Transverse colon (tissue), 4 donors: ENCODE measurements at regions not wholly inside any gene's neighbourhood (a gene's known extent, or its start where the extent isn't known, plus 50 kb on each side); places are given as distances from the start of the nearest gene placed in this dataset.

Source experiments
- DNase-seq: peaks from one replicate; pipeline ENCODE4 v3.0.0-alpha.2; 2019
- H3K27ac ChIP-seq, 4 donors: fragments of 200-600 bp; sonication (generic); 2 replicates each; pipeline ENCODE4 v1.5.1; 2016 to 2018; ENCODE audit warnings: inconsistent platforms in 4 of 4
- H3K27me3 ChIP-seq: fragments of 200-600 bp; sonication (generic); 2 replicates; pipeline ENCODE4 v1.5.1; 2017; ENCODE audit warnings: inconsistent platforms
- H3K36me3 ChIP-seq, 4 donors: fragments of 200-600 bp; sonication (generic); 2 replicates each; pipeline ENCODE4 v1.5.1; 2017 to 2019; ENCODE audit warnings: inconsistent platforms in 4 of 4
- H3K4me1 ChIP-seq, 4 donors: fragments of 200-600 bp; sonication (generic); 2 replicates each; pipeline ENCODE4 v1.5.1; 2017 to 2020; ENCODE audit warnings: inconsistent platforms in 4 of 4
- H3K4me3 ChIP-seq, 4 donors: fragments of 200-600 bp; sonication (generic); 1 replicate in 1 of 4; 2 replicates in 3 of 4; pipeline versions ENCODE4 v1.5.1 to v1.6.1; 2017 to 2019; ENCODE audit warnings: inconsistent platforms in 4 of 4
- H3K9me3 ChIP-seq, 2 donors: fragments of 200-600 bp; sonication (generic); 2 replicates each; pipeline ENCODE4 v1.5.1; 2017 to 2019; ENCODE audit warnings: inconsistent platforms in 2 of 2
- EP300 ChIP-seq: sonication (generic); formaldehyde crosslinking; IDR thresholded peaks from one replicate; pipeline ENCODE4 v1.6.1; 2017; ENCODE audit warnings: antibody characterized with exemption, low read depth
- POLR2A ChIP-seq: fragments of 450-650 bp; IDR thresholded peaks from one replicate; pipeline ENCODE4 v1.6.1; 2016; ENCODE audit warnings: antibody characterized with exemption, mild to moderate bottlenecking, moderate library complexity
- POLR2AphosphoS5 ChIP-seq, 3 donors: sonication (generic); formaldehyde crosslinking; IDR thresholded peaks; one replicate each; pipeline ENCODE4 v1.6.1; 2016; ENCODE audit warnings: antibody characterized with exemption in 3 of 3
- WGBS, 2 donors: methylation state at CpG; one replicate each; pipeline ENCODE4 v1.1.5; 2018; ENCODE audit warnings: low coverage in 1 of 2; 5-methylcytosine and 5-hydroxymethylcytosine counted together
- in situ Hi-C, 4 donors: fragments of 200-750 bp; cut with MboI; loops; one replicate each; pipeline versions ENCODE4 v1.15.0 to v1.15.1; 2017; ENCODE audit warnings: low sequenced_read_pairs in 3 of 4, low pct_ligation_motif_present in 1 of 4, low pct_unique_long_range_greater_than_20kb in 1 of 4
- intact Hi-C: fragments of 100-400 bp; cut with DNase I; formaldehyde crosslinking; loops from one replicate; pipeline ENCODE4 v1.15.1; 2023; ENCODE audit warnings: low total_unique reads
- TF ChIP-seq, protein P1 (sequence below), 5 experiments: fragments of 200-600 bp in 3 of 5; fragments of 450-650 bp in 2 of 5; sonication (generic) in 3 of 5; IDR thresholded peaks; 1 replicate in 2 of 5; 2 replicates in 3 of 5; pipeline ENCODE4 v1.5.1; 2016 to 2017; ENCODE audit warnings: antibody characterized with exemption in 5 of 5, inconsistent platforms in 3 of 5, mild to moderate bottlenecking in 2 of 5, moderate library complexity in 1 of 5

- DNase-seq = no peak
- H3K9me3 ChIP-seq = no peaks in the 10 kb centered on the region
- peaks cover 13% of the 10 kb centered on the region for H3K27me3 ChIP-seq
- WGBS, 2 donors = 20 to 62% methylated on average over 2 to 4 of the region's 4 CpGs
- no peaks in the 10 kb centered on the region for H3K36me3 ChIP-seq
- intact Hi-C loops (no loop called here), in situ Hi-C loops (no loop called here)
- no peak for TF ChIP-seq EP300
- TF ChIP-seq, protein P1, sequence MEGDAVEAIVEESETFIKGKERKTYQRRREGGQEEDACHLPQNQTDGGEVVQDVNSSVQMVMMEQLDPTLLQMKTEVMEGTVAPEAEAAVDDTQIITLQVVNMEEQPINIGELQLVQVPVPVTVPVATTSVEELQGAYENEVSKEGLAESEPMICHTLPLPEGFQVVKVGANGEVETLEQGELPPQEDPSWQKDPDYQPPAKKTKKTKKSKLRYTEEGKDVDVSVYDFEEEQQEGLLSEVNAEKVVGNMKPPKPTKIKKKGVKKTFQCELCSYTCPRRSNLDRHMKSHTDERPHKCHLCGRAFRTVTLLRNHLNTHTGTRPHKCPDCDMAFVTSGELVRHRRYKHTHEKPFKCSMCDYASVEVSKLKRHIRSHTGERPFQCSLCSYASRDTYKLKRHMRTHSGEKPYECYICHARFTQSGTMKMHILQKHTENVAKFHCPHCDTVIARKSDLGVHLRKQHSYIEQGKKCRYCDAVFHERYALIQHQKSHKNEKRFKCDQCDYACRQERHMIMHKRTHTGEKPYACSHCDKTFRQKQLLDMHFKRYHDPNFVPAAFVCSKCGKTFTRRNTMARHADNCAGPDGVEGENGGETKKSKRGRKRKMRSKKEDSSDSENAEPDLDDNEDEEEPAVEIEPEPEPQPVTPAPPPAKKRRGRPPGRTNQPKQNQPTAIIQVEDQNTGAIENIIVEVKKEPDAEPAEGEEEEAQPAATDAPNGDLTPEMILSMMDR (IDR thresholded peaks at IDR 0.05) = no peak
- H3K27ac ChIP-seq = no peak overlapping the region
- H3K4me3 ChIP-seq = no peak overlapping the region
- no peaks in the 10 kb centered on the region for H3K4me1 ChIP-seq
Observed at GRCh38 chr9:135321580-135321979, 158.0 kb upstream of the PPP1R26 start.

GRCh38 chr9:135324329-135324728 lies 155.3 kb upstream of the PPP1R26 start:
- WGBS, 2 donors = 70 to 84% methylated on average over 3 to 5 of the region's 6 CpGs
- Histone ChIP-seq H3K36me3 (no peaks in the 10 kb centered on the region), H3K9me3 (no peaks in the 10 kb centered on the region), H3K27me3 (peaks cover 21% of the 10 kb centered on the region), H3K27ac (no peak overlapping the region), H3K4me3 (no peak overlapping the region), H3K4me1 (no peaks in the 10 kb centered on the region)
- no peak for DNase-seq
- TF ChIP-seq EP300 = no peak
- TF ChIP-seq POLR2AphosphoS5 (IDR thresholded peaks at IDR 0.05) = no peak
- TF ChIP-seq POLR2A = no peak
- TF ChIP-seq, protein P1 (IDR thresholded peaks at IDR 0.05) = no peak
- in situ Hi-C loops (no loop called here), intact Hi-C loops (no loop called here)

GRCh38 chr9:135326141-135326540 lies 153.4 kb upstream of the PPP1R26 start:
- H3K27ac ChIP-seq = no peak overlapping the region
- 57% methylated on average over 4 of the region's 7 CpGs; no CpG with 5 or more reads in 1 of the 2 donors for WGBS, 2 donors

GRCh38 chr9:135326633-135327152 lies 152.9 kb upstream of the PPP1R26 start:
- WGBS, 2 donors = 86% methylated on average over 10 of the region's 11 CpGs; no CpG with 5 or more reads in 1 of the 2 donors
- Histone ChIP-seq H3K36me3 (no peaks in the 10 kb centered on the region), H3K27me3 (peaks cover 24% of the 10 kb centered on the region), H3K9me3 (no peaks in the 10 kb centered on the region), H3K4me3 (no peak overlapping the region), H3K4me1 (no peaks in the 10 kb centered on the region), H3K27ac (no peak overlapping the region)
- intact Hi-C loops (no loop called here), in situ Hi-C loops (loop anchor here in 1 of 4 donors (25.0 kb wide), 1 partner anchor 239 kb away; the partner anchor contains the start of gene OLFM1)
- TF ChIP-seq EP300 (no peak), POLR2AphosphoS5 (IDR thresholded peaks at IDR 0.05) (no peak), POLR2A (no peak)
- TF ChIP-seq, protein P1 (IDR thresholded peaks at IDR 0.05) = no peak
- no peak for DNase-seq

More at GRCh38 chr9:135326141-135326540, 153.4 kb upstream of the PPP1R26 start:
- no peak for DNase-seq
- no peaks in the 10 kb centered on the region for H3K9me3 ChIP-seq
- TF ChIP-seq, protein P1 (IDR thresholded peaks at IDR 0.05) = no peak
- TF ChIP-seq EP300 (no peak), POLR2AphosphoS5 (IDR thresholded peaks at IDR 0.05) (no peak), POLR2A (no peak)
- peaks cover 24% of the 10 kb centered on the region for H3K27me3 ChIP-seq
- H3K36me3 ChIP-seq = no peaks in the 10 kb centered on the region
- no peak overlapping the region for H3K4me3 ChIP-seq
- in situ Hi-C loops (loop anchor here in 1 of 4 donors (25.0 kb wide), 1 partner anchor 239 kb away; the partner anchor contains the start of gene OLFM1), intact Hi-C loops (no loop called here)
- no peaks in the 10 kb centered on the region for H3K4me1 ChIP-seq
